ENCODE measurements at regions not wholly inside any gene's neighbourhood (a gene's known extent, or its start where the extent isn't known, plus 50 kb on each side); places are given as distances from the start of the nearest gene placed in this dataset.

DNA sequence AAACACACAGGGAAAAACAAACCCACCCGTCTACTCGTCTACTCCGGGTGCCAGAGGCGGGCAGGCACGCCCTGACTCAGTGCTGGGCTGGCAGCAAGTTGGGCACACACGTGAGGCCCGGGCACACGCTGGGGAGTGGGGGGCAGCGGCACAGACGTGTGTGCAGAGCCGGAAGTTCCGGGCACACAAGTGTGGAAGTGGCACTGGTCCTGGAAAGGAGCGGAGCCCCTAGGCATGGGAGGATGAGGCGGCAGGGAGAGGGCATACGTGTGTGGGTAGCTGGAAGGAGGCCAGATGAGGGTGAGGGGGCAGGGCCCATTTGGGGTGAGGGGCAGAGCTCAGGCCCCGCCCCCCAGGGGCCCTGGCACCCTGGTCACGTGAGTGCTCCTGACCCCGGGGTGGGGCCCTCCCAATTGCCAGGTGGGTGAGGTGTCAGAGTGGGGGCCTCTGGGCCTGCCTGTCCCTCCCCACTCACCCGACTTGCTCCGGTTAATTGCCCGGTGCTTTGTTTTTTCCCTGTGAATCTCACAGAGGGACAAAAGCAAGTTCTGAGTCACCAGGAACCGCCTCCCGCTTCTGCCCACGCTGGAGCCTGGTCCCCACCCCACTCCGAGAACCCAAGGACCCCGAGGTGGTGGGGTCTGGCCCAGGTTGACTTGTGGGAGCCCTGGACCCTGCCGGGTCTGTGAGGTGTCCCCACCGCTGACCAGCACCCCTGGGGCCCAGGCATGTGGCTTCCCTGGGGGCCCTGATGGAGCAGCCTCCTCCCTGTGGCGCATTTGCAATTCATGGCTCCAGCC, 104.8 kb upstream of the CASZ1 start:
- TF ChIP-seq, protein P1, sequence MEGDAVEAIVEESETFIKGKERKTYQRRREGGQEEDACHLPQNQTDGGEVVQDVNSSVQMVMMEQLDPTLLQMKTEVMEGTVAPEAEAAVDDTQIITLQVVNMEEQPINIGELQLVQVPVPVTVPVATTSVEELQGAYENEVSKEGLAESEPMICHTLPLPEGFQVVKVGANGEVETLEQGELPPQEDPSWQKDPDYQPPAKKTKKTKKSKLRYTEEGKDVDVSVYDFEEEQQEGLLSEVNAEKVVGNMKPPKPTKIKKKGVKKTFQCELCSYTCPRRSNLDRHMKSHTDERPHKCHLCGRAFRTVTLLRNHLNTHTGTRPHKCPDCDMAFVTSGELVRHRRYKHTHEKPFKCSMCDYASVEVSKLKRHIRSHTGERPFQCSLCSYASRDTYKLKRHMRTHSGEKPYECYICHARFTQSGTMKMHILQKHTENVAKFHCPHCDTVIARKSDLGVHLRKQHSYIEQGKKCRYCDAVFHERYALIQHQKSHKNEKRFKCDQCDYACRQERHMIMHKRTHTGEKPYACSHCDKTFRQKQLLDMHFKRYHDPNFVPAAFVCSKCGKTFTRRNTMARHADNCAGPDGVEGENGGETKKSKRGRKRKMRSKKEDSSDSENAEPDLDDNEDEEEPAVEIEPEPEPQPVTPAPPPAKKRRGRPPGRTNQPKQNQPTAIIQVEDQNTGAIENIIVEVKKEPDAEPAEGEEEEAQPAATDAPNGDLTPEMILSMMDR (IDR thresholded peaks at IDR 0.05; ENCODE audit: low read depth, low read length), result no peak

DNA sequence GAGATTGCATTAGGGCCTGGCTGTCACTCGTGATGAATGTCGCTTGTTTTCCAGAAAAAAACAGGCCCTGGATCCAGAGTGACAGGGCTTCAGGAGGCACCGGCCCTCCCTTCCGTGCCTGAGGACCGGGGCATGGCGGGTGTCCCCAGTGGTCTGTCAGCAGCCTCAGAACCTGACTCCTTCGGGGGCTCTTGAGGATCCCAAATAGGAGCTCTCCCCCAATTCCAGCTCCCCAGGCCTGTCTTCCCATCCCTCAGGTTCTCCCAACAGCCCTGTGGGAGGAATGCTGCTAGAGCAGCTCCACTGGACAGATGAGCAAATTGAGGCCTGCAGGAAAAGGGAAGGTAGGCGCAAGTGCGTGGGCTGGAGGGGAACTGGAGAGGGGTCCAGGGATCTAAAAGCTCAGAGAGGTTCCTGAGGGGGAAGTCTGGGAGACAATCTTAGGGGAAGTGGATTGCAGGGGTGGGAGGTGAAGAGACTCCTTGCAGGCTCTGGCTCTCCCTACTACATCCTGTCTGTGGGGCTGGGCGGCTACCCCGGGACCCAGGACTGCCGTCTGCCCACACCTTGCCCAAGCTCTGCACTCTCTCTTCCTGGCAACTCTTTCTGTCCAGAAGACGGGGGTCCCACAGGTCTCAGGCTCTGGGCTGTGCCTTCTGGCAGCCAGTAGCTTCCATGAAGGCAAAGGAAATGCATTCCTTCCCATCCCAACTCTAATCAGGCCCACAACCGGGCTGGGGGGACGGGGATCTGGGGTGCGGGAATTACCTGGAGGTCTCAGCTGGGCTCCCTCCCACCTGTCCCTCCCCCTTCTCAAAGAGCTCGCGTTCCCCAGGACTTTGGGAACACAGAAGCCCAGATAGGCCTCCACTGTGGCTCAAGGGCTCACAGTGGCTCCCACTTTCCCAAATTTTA, 105.7 kb upstream of the CASZ1 start:
- no peak for DNase-seq (ENCODE audit: extremely low read depth, low read depth)

More for the DNA sequence above, 104.8 kb upstream of the CASZ1 start:
- DNase-seq (ENCODE audit: extremely low read depth, low read depth), result no peak

DNA sequence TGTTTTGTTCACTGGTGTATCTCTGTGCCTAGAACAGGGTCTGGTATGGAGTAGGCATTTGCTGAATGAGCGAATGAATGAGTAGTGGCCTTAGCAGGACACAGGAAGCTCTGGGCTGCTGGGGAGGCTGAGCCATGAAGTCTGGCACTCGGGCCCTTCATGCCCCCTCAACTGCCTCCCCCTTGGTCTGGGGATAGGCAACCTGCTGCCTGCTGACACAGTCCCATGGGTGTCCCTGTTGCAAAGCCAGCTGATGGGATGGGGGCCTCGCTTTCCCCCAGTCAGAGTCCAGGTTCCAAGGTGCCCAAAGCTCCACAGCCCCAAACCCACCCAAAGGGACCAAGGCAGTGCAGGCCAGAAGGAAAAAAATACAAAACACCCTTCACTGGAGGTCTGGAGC, 107.0 kb upstream of the CASZ1 start:
- TF ChIP-seq, protein P1 (IDR thresholded peaks at IDR 0.05; ENCODE audit: low read depth, low read length), result no peak
- DNase-seq (ENCODE audit: extremely low read depth, low read depth), result no peak

More for the DNA sequence above, 105.7 kb upstream of the CASZ1 start:
- TF ChIP-seq, protein P1 (IDR thresholded peaks at IDR 0.05; ENCODE audit: low read depth, low read length), result no peak

DNA sequence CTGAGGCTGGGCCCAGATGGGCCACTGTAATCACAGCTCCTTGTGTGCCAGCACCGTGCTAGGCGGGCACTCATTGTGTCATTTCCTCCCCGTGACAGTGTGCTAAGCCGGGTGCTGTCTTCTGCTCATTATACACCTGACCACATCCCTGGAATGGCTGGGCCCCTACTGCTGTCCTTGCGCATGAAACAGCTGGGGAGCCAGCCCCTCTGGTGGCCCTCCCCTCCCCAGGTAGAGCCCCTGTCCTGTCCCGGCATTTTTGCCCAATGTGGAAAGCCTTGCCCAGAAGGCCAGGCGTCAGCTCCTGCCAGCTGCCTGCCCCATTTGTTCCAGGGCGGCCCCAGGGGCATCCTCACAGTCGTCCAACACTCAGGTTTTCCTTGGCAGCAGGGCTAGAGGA, 107.4 kb upstream of the CASZ1 start:
- TF ChIP-seq, protein P1 (IDR thresholded peaks at IDR 0.05; ENCODE audit: low read depth, low read length), result no peak
- DNase-seq (ENCODE audit: extremely low read depth, low read depth), result no peak

DNA sequence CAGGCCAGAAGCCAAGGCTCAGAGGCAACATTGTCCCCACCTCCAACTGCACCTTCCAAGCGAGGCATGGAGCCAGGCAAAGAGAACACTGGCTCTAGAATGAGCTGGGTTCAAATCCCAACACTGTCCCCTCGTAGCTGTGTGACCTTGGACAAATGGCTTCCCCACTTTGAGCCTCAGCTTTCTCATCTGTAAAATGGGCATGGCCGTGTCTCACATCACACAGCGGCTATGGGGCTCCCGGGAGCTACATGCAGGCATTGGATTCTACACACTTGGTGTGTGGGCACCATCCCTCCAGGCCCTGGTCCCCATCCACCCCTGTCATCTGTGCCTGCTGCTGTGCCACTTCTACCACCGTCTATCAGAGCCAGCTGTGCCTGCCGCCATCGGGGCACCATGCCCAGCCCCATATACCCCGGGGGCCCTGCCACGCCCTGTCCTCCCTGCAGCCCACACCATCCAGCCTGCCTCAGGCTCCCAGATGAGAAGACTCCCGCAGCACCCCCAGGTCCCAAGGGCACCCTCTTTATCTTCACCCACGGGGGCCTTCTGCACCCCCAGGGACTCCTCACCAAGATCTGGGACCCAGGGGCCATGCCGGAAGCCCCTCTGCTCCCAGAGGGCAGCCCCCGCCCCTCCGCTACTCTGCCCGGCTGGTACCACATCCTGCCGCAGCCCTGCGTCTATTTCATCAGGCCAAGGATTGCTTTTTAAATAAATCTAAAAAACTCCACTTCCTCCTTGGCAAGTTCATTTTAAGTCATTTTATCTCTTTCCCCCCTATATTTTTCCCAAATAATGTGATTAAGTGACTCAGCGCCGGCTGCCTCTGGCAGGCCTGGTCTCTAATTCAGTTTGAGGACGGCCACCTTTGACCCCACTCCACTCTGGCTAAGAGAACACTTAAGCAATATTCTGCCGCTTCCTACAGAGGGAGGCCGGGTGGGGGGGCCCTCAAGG, 107.8 kb upstream of the TARDBP start:
- no peak for DNase-seq (ENCODE audit: extremely low read depth, low read depth)
- TF ChIP-seq, protein P1 (IDR thresholded peaks at IDR 0.05; ENCODE audit: low read depth, low read length), result no peak

DNA sequence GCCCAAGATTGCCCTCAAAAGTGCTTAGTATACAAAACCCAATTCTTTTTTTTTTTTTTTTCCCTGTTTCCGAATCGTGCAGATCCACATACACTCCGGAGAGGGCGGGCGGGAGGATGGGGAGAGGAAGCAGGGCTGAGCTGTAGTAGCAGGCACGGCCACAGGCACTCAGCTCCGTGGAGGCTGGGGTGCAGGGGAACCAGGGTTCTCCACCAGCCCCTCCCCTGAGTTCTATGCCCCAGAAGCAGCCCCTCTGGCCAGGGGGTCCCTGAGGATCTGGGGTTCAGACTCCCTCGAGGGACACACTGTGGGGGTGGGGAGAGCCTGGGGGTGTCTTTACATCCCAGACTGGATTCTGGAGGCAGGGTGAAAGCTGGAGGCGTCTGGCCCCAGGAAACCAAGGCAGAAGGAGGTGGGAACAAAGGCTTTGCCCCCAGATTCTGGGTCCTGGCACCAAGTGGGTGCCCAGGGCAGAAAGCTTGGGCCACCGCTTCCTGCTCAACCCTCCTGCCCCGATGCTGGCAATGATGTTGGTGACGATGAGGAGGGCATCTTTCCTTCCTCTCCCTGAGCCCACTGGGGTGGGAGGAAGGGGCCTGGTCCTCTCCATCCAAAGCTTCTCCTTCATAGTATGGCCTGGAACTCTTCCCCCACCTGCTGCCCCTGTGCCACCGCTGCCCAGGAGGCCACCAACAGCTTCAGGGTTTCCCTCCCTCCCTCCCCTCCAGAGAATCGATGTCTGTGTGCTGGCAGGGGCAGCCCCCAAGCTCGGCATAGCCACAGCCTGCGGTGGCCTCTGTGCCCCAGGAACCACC, 106.4 kb upstream of the TARDBP start:
- TF ChIP-seq, protein P1 (IDR thresholded peaks at IDR 0.05; ENCODE audit: low read depth, low read length), result no peak
- DNase-seq (ENCODE audit: extremely low read depth, low read depth), result no peak

All from AG09319 (cell line).